Neural progenitor cell (in vitro differentiated cells): ENCODE measurements at regions not wholly inside any gene's neighbourhood (a gene's known extent, or its start where the extent isn't known, plus 50 kb on each side); places are given as distances from the start of the nearest gene placed in this dataset.

ENCODE experiments used
- CTCF ChIP-seq: fragments of 200-600 bp; sonication (generic); IDR thresholded peaks from 2 replicates; pipeline ENCODE4 v1.5.1; 2017; ENCODE audit warnings: antibody characterized with exemption, mild to moderate bottlenecking
- EZH2 ChIP-seq: fragments of 200-600 bp; sonication (generic); IDR thresholded peaks from 2 replicates; pipeline ENCODE4 v1.6.1; 2017; ENCODE audit warnings: antibody characterized with exemption, mild to moderate bottlenecking, moderate library complexity
- EZH2phosphoT487 ChIP-seq: fragments of 200-600 bp; sonication (generic); IDR thresholded peaks from 2 replicates; pipeline ENCODE4 v1.6.1; 2017; ENCODE audit warnings: antibody characterized with exemption

DNA sequence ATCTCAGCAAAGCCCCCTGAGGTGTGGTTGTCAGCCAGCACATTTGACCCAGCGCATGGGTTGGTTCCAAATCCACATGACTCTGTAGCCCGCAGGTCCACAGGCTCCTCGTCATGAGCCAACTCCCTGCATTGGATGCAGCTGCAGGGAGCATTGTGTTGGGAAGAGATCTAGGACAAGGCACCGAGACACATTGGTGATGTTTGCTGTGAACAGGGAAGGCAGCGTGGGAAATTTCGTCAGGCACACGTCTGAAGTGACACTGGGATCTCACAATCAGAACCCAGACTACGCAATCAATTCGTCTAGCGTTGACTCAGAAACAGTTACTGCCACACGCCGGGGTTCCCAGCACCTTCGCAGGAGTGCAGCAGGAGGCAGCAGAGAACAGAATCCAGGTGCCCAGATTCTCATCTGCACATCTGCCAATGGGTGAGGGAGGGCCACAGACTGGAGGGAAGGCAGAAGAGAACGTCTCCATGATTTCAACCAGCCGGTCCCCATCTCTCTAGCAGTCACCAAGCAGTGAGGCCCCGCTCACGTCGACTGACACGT, 177.0 kb downstream of the TTLL2 start:
- peak; percentile 41 for TF ChIP-seq CTCF
- TF ChIP-seq EZH2 = no peak
- TF ChIP-seq EZH2phosphoT487 = no peak
